K562 (cell line): ENCODE measurements at regions not wholly inside any gene's neighbourhood (a gene's known extent, or its start where the extent isn't known, plus 50 kb on each side); places are given as distances from the start of the nearest gene placed in this dataset.

Experiments
- BRD9 ChIP-seq: fragments of 450-650 bp; IDR thresholded peaks from 2 replicates; pipeline ENCODE4 v1.6.1; 2018; ENCODE audit warnings: low read depth; ENCODE audit not compliant: partially characterized antibody
- KDM5B ChIP-seq: fragments of 200-600 bp; sonication (generic); IDR thresholded peaks from 2 replicates; pipeline ENCODE4 v1.6.1; 2012; ENCODE audit warnings: low read depth, mild to moderate bottlenecking, moderate library complexity, low read length, control low read depth, inconsistent platforms; ENCODE audit not compliant: insufficient replicate concordance
- TF ChIP-seq, protein P1 (sequence below): fragments of 450-650 bp; IDR thresholded peaks from 2 replicates; pipeline ENCODE4 v1.6.1; 2017; ENCODE audit warnings: antibody characterized with exemption, mild to moderate bottlenecking
- TF ChIP-seq, protein P2 (sequence below), 2 experiments: IDR thresholded peaks; 2 replicates each; pipeline ENCODE4 v1.6.1; 2012; ENCODE audit warnings: improper control_type of control experiment in 2 of 2, low read depth in 2 of 2, low read length in 2 of 2, borderline replicate concordance in 1 of 2
- TF ChIP-seq, protein P3 (sequence below): fragments of 250-450 bp; sonication (Bioruptor Pico); IDR thresholded peaks from 2 replicates; pipeline ENCODE4 v1.8.0; 2021; ENCODE audit warnings: mild to moderate bottlenecking, moderate library complexity

DNA sequence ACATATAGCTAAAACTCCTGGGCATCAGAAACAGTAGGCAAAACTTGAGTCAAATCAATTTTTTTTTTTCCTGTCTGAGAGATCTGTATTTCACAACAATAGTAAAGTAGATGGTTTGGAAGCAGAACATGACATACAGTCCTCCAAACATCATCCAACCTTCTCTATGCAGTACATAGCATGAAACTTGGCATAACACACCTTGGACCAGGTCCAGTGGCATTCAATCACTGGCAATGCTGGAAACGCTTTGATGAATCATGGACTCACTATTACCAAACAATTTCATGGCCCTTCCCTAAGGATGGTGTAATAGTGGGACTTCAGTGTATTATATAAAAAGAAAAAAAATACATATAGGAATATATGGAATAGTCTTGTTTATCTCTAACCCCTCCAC lies 154.6 kb downstream of the FMR1NB start (continued):
- TF ChIP-seq, protein P1, sequence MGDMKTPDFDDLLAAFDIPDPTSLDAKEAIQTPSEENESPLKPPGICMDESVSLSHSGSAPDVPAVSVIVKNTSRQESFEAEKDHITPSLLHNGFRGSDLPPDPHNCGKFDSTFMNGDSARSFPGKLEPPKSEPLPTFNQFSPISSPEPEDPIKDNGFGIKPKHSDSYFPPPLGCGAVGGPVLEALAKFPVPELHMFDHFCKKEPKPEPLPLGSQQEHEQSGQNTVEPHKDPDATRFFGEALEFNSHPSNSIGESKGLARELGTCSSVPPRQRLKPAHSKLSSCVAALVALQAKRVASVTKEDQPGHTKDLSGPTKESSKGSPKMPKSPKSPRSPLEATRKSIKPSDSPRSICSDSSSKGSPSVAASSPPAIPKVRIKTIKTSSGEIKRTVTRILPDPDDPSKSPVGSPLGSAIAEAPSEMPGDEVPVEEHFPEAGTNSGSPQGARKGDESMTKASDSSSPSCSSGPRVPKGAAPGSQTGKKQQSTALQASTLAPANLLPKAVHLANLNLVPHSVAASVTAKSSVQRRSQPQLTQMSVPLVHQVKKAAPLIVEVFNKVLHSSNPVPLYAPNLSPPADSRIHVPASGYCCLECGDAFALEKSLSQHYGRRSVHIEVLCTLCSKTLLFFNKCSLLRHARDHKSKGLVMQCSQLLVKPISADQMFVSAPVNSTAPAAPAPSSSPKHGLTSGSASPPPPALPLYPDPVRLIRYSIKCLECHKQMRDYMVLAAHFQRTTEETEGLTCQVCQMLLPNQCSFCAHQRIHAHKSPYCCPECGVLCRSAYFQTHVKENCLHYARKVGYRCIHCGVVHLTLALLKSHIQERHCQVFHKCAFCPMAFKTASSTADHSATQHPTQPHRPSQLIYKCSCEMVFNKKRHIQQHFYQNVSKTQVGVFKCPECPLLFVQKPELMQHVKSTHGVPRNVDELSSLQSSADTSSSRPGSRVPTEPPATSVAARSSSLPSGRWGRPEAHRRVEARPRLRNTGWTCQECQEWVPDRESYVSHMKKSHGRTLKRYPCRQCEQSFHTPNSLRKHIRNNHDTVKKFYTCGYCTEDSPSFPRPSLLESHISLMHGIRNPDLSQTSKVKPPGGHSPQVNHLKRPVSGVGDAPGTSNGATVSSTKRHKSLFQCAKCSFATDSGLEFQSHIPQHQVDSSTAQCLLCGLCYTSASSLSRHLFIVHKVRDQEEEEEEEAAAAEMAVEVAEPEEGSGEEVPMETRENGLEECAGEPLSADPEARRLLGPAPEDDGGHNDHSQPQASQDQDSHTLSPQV: no peak
- no peak for TF ChIP-seq KDM5B
- TF ChIP-seq, protein P2, sequence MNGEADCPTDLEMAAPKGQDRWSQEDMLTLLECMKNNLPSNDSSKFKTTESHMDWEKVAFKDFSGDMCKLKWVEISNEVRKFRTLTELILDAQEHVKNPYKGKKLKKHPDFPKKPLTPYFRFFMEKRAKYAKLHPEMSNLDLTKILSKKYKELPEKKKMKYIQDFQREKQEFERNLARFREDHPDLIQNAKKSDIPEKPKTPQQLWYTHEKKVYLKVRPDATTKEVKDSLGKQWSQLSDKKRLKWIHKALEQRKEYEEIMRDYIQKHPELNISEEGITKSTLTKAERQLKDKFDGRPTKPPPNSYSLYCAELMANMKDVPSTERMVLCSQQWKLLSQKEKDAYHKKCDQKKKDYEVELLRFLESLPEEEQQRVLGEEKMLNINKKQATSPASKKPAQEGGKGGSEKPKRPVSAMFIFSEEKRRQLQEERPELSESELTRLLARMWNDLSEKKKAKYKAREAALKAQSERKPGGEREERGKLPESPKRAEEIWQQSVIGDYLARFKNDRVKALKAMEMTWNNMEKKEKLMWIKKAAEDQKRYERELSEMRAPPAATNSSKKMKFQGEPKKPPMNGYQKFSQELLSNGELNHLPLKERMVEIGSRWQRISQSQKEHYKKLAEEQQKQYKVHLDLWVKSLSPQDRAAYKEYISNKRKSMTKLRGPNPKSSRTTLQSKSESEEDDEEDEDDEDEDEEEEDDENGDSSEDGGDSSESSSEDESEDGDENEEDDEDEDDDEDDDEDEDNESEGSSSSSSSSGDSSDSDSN (IDR thresholded peaks at IDR 0.05; ENCODE audit: borderline replicate concordance in 1 of 2, low read depth in 2 of 2, low read length in 2 of 2): no peak
- no peak for TF ChIP-seq BRD9
- TF ChIP-seq, protein P3, sequence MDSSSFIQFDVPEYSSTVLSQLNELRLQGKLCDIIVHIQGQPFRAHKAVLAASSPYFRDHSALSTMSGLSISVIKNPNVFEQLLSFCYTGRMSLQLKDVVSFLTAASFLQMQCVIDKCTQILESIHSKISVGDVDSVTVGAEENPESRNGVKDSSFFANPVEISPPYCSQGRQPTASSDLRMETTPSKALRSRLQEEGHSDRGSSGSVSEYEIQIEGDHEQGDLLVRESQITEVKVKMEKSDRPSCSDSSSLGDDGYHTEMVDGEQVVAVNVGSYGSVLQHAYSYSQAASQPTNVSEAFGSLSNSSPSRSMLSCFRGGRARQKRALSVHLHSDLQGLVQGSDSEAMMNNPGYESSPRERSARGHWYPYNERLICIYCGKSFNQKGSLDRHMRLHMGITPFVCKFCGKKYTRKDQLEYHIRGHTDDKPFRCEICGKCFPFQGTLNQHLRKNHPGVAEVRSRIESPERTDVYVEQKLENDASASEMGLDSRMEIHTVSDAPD: no peak
